ENCODE measurements at regions not wholly inside any gene's neighbourhood (a gene's known extent, or its start where the extent isn't known, plus 50 kb on each side); places are given as distances from the start of the nearest gene placed in this dataset.

DNA sequence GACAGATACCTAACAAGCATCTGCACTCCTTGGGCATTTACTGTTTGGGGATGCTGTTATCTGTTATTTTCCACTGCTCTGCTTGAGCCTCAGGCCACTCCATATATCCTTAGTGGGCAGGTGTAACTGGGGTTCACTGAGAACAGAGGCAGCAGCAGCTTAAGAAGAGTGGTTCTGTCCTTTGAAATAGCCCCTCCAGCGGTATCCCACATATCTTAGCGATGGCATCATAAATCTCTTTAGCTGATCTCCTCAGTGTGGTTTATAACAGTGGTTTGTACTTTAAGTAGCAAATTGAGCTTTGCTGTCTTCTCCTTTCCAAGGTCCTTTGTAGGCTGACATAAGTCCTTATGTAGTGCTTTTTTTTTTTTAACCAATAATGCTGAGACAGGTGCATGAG lies 79.7 kb upstream of the RPRM start:
- Histone ChIP-seq H2AFZ (ENCODE audit: low read depth) (no peak overlapping the region), H3K36me3 (ENCODE audit: insufficient read depth) (no peaks in the 10 kb centered on the region), H3K4me3 (IDR thresholded peaks at IDR 0.05; ENCODE audit: insufficient read depth, low read depth, low read length) (no peak overlapping the region), H3K4me1 (ENCODE audit: low read depth, poor library complexity, severe bottlenecking) (no peaks in the 10 kb centered on the region), H4K20me1 (ENCODE audit: insufficient read depth) (no peaks in the 10 kb centered on the region), H3K9ac (no peak overlapping the region), H3K79me2 (ENCODE audit: insufficient read depth, low read depth) (no peaks in the 10 kb centered on the region), H3K27ac (no peak overlapping the region), H3K27me3 (ENCODE audit: insufficient read depth, low read depth) (no peaks in the 10 kb centered on the region), H3K4me2 (no peak overlapping the region)
- TF ChIP-seq, protein P1, sequence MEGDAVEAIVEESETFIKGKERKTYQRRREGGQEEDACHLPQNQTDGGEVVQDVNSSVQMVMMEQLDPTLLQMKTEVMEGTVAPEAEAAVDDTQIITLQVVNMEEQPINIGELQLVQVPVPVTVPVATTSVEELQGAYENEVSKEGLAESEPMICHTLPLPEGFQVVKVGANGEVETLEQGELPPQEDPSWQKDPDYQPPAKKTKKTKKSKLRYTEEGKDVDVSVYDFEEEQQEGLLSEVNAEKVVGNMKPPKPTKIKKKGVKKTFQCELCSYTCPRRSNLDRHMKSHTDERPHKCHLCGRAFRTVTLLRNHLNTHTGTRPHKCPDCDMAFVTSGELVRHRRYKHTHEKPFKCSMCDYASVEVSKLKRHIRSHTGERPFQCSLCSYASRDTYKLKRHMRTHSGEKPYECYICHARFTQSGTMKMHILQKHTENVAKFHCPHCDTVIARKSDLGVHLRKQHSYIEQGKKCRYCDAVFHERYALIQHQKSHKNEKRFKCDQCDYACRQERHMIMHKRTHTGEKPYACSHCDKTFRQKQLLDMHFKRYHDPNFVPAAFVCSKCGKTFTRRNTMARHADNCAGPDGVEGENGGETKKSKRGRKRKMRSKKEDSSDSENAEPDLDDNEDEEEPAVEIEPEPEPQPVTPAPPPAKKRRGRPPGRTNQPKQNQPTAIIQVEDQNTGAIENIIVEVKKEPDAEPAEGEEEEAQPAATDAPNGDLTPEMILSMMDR (conservative IDR thresholded peaks at IDR 0.05; ENCODE audit: low read depth, low read length) = no peak

DNA sequence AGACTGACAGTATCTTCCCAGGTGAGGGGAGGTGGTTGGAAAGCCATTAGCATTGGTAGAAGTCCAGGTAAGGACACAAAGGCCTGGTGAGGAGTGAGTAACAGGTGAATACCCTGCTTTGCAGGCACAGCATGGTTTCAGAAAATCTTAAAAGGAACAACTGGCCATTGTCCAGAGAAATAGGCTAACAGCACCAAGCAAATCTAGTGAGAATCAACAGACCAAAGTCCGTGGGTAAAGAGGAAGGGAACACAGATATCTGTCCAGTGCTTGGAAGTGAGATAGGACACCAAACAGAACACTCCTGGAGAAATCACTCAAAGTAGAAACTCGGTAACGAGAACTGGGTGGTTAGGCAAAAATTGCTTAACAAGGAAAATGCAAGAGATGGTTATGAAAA lies 88.8 kb upstream of the RPRM start:
- H3K4me3 ChIP-seq (IDR thresholded peaks at IDR 0.05; ENCODE audit: insufficient read depth, low read depth, low read length) = no peak overlapping the region

DNA sequence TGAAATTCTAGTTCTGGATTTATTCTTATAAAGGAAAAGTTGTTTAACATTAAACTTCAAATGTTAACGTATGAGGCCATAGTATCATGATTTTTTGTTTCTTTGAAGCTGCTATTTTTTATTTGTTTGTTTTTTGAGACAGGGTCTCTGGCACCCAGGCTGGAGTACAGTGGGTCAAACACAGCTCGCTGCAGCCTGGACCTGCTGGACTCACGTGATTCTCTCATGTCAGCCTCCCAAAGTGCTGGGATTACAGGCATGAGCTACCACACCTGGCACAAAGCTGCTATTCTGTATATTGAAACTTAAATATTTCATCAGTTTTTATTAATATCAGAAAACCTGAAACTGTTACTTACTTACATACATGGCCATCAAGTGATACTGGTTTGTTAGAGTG lies 89.5 kb upstream of the RPRM start:
- Histone ChIP-seq H3K9ac (no peak overlapping the region), H3K4me1 (ENCODE audit: low read depth, poor library complexity, severe bottlenecking) (peaks cover 9% of the 10 kb centered on the region), H3K4me2 (no peak overlapping the region), H3K27ac (no peak overlapping the region), H3K36me3 (ENCODE audit: insufficient read depth) (no peaks in the 10 kb centered on the region), H3K4me3 (IDR thresholded peaks at IDR 0.05; ENCODE audit: insufficient read depth, low read depth, low read length) (no peak overlapping the region), H2AFZ (ENCODE audit: low read depth) (no peak overlapping the region), H3K27me3 (ENCODE audit: insufficient read depth, low read depth) (no peaks in the 10 kb centered on the region), H4K20me1 (ENCODE audit: insufficient read depth) (no peaks in the 10 kb centered on the region), H3K79me2 (ENCODE audit: insufficient read depth, low read depth) (no peaks in the 10 kb centered on the region)
- TF ChIP-seq, protein P1 (conservative IDR thresholded peaks at IDR 0.05; ENCODE audit: low read depth, low read length) = no peak

More for the DNA sequence above, 88.8 kb upstream of the RPRM start:
- no peaks in the 10 kb centered on the region for H3K27me3 ChIP-seq (ENCODE audit: insufficient read depth, low read depth)
- H3K9ac ChIP-seq = no peak overlapping the region
- H3K36me3 ChIP-seq (ENCODE audit: insufficient read depth) = no peaks in the 10 kb centered on the region
- H2AFZ ChIP-seq (ENCODE audit: low read depth) = no peak overlapping the region
- no peaks in the 10 kb centered on the region for H3K79me2 ChIP-seq (ENCODE audit: insufficient read depth, low read depth)
- H3K4me1 ChIP-seq (ENCODE audit: low read depth, poor library complexity, severe bottlenecking) = peaks cover 9% of the 10 kb centered on the region
- H3K27ac ChIP-seq = no peak overlapping the region
- no peaks in the 10 kb centered on the region for H4K20me1 ChIP-seq (ENCODE audit: insufficient read depth)
- no peak overlapping the region for H3K4me2 ChIP-seq
- TF ChIP-seq, protein P1 (conservative IDR thresholded peaks at IDR 0.05; ENCODE audit: low read depth, low read length) = no peak

DNA sequence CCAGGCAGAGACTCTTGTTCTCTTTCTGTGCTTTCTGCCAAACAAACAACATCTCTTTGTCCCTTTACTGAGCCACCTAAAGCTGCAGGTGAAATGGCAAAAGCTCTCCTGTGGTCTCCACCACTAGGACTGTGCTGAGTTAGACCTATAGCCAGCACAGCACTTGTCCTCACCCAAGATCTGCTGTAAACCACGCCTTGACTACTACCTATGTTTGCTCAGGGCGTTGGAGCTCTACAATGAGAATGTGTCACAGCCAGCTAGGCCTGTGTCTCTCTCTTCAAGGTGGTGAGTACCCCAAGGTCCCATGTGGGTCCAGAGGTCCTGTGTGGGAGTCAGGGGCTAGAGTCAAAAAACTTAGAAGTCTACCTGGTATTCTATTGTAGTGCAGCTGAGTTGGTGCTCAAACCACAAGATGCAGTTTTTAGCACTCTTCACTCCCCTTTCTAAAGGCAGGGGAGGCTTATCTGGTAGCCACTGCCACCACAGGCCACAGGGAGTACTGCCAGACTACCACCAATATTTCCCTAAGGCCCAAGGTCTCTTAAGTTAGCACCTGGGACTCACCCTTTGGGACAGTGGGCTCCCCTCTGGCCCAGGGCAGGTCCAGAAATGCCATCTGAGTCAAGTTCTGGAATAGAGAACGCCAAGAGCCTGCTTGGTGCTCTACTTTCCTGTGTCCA lies 96.8 kb upstream of the RPRM start:
- Histone ChIP-seq H3K27ac (no peak overlapping the region), H4K20me1 (ENCODE audit: insufficient read depth) (no peaks in the 10 kb centered on the region)
- TF ChIP-seq, protein P1 (conservative IDR thresholded peaks at IDR 0.05; ENCODE audit: low read depth, low read length) = peak; percentile 21; the same call in 1 of the 2 replicates

More for the DNA sequence above, 96.8 kb upstream of the RPRM start:
- H3K9ac ChIP-seq = no peak overlapping the region
- no peak overlapping the region for H2AFZ ChIP-seq (ENCODE audit: low read depth)
- peaks cover 3% of the 10 kb centered on the region for H3K4me1 ChIP-seq (ENCODE audit: low read depth, poor library complexity, severe bottlenecking)
- H3K36me3 ChIP-seq (ENCODE audit: insufficient read depth) = no peaks in the 10 kb centered on the region
- no peaks in the 10 kb centered on the region for H3K27me3 ChIP-seq (ENCODE audit: insufficient read depth, low read depth)
- H3K4me2 ChIP-seq = no peak overlapping the region
- no peak overlapping the region for H3K4me3 ChIP-seq (IDR thresholded peaks at IDR 0.05; ENCODE audit: insufficient read depth, low read depth, low read length)
- no peaks in the 10 kb centered on the region for H3K79me2 ChIP-seq (ENCODE audit: insufficient read depth, low read depth)

Data from KMS-11 (cell line).